Activated naive CD4-positive, alpha-beta T cell treated with anti-CD3 and anti-CD28 coated beads, Interleukin-2, amount 50 U/mL, for 72 hours (primary cell): ENCODE measurements at regions not wholly inside any gene's neighbourhood (a gene's known extent, or its start where the extent isn't known, plus 50 kb on each side); places are given as distances from the start of the nearest gene placed in this dataset.
A peak's percentile ranks its signal among the peaks of the same experiment; 100 is the strongest.

Source experiments
- ATAC-seq, 2 donors: fragments of 150-1000 bp; cut with Tn5 transposase; 2 replicates each; pipeline ENCODE4 v1.10.0; 2021; ENCODE audit warnings: mild to moderate bottlenecking in 2 of 2, moderate library complexity in 2 of 2
- DNase-seq, 2 donors: peaks; one replicate each; pipeline ENCODE4 v3.0.0; 2021 to 2022; ENCODE audit warnings: low spot score in 2 of 2
- H3K27ac Mint-ChIP-seq, 2 donors: one replicate each; pipeline ENCODE4 v1.8.0; 2022; ENCODE audit warnings: mild to moderate bottlenecking in 2 of 2, mixed read lengths in 2 of 2
- H3K36me3 Mint-ChIP-seq, 2 donors: one replicate each; pipeline ENCODE4 v1.8.0; 2022; ENCODE audit warnings: mixed read lengths in 2 of 2
- H3K9me3 Mint-ChIP-seq, 2 donors: one replicate each; pipeline ENCODE4 v1.8.0; 2022; ENCODE audit warnings: mixed read lengths in 2 of 2

GRCh38 chr18:11516751-11517503 is 92.5 kb upstream of the SLC35G4 start:
- ATAC-seq, result no peak
- no peak for DNase-seq
- H3K9me3 Mint-ChIP-seq, result no peaks in the 10 kb centered on the region
- no peaks in the 10 kb centered on the region for H3K36me3 Mint-ChIP-seq
- no peak overlapping the region for H3K27ac Mint-ChIP-seq

GRCh38 chr18:11514267-11514666 is 95.1 kb upstream of the SLC35G4 start:
- DNase-seq, result no peak
- H3K36me3 Mint-ChIP-seq, result no peaks in the 10 kb centered on the region

GRCh38 chr18:11512096-11513025 is 97.0 kb upstream of the SLC35G4 start:
- Mint-ChIP-seq H3K9me3 (no peaks in the 10 kb centered on the region), H3K27ac (no peak overlapping the region), H3K36me3 (no peaks in the 10 kb centered on the region)
- ATAC-seq, result no peak
- no peak for DNase-seq

More at GRCh38 chr18:11514267-11514666, 95.1 kb upstream of the SLC35G4 start:
- no peak for ATAC-seq
- H3K27ac Mint-ChIP-seq, result no peak overlapping the region
- H3K9me3 Mint-ChIP-seq, result no peaks in the 10 kb centered on the region

GRCh38 chr18:11511434-11512095 is 97.8 kb upstream of the SLC35G4 start:
- ATAC-seq (no peak), DNase-seq (no peak)
- H3K9me3 Mint-ChIP-seq, result no peaks in the 10 kb centered on the region
- H3K27ac Mint-ChIP-seq, result no peak overlapping the region
- H3K36me3 Mint-ChIP-seq, result no peaks in the 10 kb centered on the region

- DNase-seq (no peak), ATAC-seq (no peak)
- Mint-ChIP-seq H3K36me3 (no peaks in the 10 kb centered on the region), H3K9me3 (no peaks in the 10 kb centered on the region), H3K27ac (no peak overlapping the region)
These were observed 102.5 kb upstream of the SLC35G4 start for GRCh38 chr18:11506856-11507255.

GRCh38 chr18:11505993-11506392 is 103.4 kb upstream of the SLC35G4 start:
- no peak for DNase-seq
- Mint-ChIP-seq H3K36me3 (no peaks in the 10 kb centered on the region), H3K9me3 (no peaks in the 10 kb centered on the region), H3K27ac (no peak overlapping the region)
- ATAC-seq, result no peak

- no peak overlapping the region for H3K27ac Mint-ChIP-seq
- no peaks in the 10 kb centered on the region for H3K9me3 Mint-ChIP-seq
- DNase-seq (no peak), ATAC-seq (no peak)
- no peaks in the 10 kb centered on the region for H3K36me3 Mint-ChIP-seq
These were observed 104.4 kb upstream of the SLC35G4 start for GRCh38 chr18:11504962-11505361.

- Mint-ChIP-seq H3K27ac (no peak overlapping the region), H3K9me3 (peaks cover 0 to 5% of the 10 kb centered on the region in 2 donors)
- no peak for DNase-seq
These were observed 107.0 kb upstream of the SLC35G4 start for GRCh38 chr18:11502368-11502767.

GRCh38 chr18:11501352-11501751 is 108.0 kb upstream of the SLC35G4 start:
- Mint-ChIP-seq H3K9me3 (peaks cover 0 to 5% of the 10 kb centered on the region in 2 donors), H3K27ac (no peak overlapping the region)
- ATAC-seq, result no peak

More at GRCh38 chr18:11502368-11502767, 107.0 kb upstream of the SLC35G4 start:
- H3K36me3 Mint-ChIP-seq, result no peaks in the 10 kb centered on the region
- no peak for ATAC-seq

GRCh38 chr18:11500153-11501122 is 109.0 kb upstream of the SLC35G4 start:
- ATAC-seq, result peak in 1 of 2 donors; percentile 40
- no peak overlapping the region for H3K27ac Mint-ChIP-seq
- no peaks in the 10 kb centered on the region for H3K36me3 Mint-ChIP-seq
- H3K9me3 Mint-ChIP-seq, result peaks cover 0 to 5% of the 10 kb centered on the region in 2 donors
- DNase-seq, result no peak

More at GRCh38 chr18:11501352-11501751, 108.0 kb upstream of the SLC35G4 start:
- no peaks in the 10 kb centered on the region for H3K36me3 Mint-ChIP-seq
- DNase-seq, result no peak

GRCh38 chr18:11498821-11499220 is 110.6 kb upstream of the SLC35G4 start:
- no peak overlapping the region for H3K27ac Mint-ChIP-seq

GRCh38 chr18:11497585-11497984 is 111.8 kb upstream of the SLC35G4 start:
- DNase-seq (no peak), ATAC-seq (no peak)
- Mint-ChIP-seq H3K27ac (no peak overlapping the region), H3K36me3 (no peaks in the 10 kb centered on the region), H3K9me3 (peaks cover 0 to 5% of the 10 kb centered on the region in 2 donors)

More at GRCh38 chr18:11498821-11499220, 110.6 kb upstream of the SLC35G4 start:
- DNase-seq, result no peak
- no peak for ATAC-seq
- H3K9me3 Mint-ChIP-seq, result peaks cover 0 to 5% of the 10 kb centered on the region in 2 donors
- no peaks in the 10 kb centered on the region for H3K36me3 Mint-ChIP-seq

GRCh38 chr18:11496526-11497172 is 112.7 kb upstream of the SLC35G4 start:
- H3K36me3 Mint-ChIP-seq, result no peaks in the 10 kb centered on the region
- DNase-seq, result no peak
- H3K9me3 Mint-ChIP-seq, result peaks cover 0 to 5% of the 10 kb centered on the region in 2 donors
- ATAC-seq, result no peak
- H3K27ac Mint-ChIP-seq, result no peak overlapping the region

- H3K36me3 Mint-ChIP-seq, result no peaks in the 10 kb centered on the region
- peaks cover 0 to 5% of the 10 kb centered on the region in 2 donors for H3K9me3 Mint-ChIP-seq
- no peak overlapping the region for H3K27ac Mint-ChIP-seq
- ATAC-seq (no peak), DNase-seq (no peak)
These were observed 114.0 kb upstream of the SLC35G4 start for GRCh38 chr18:11495441-11495840.

- no peak for DNase-seq
- Mint-ChIP-seq H3K9me3 (peaks cover 0 to 4% of the 10 kb centered on the region in 2 donors), H3K36me3 (no peaks in the 10 kb centered on the region), H3K27ac (no peak overlapping the region)
- ATAC-seq, result no peak
These were observed 115.3 kb upstream of the SLC35G4 start for GRCh38 chr18:11494107-11494506.
